ENCODE measurements at regions not wholly inside any gene's neighbourhood (a gene's known extent, or its start where the extent isn't known, plus 50 kb on each side); places are given as distances from the start of the nearest gene placed in this dataset.

- Histone ChIP-seq H3K36me3 (no peaks in the 10 kb centered on the region), H3K4me3 (no peak overlapping the region), H3K27ac (no peak overlapping the region), H3K4me1 (replicated peaks) (no peaks in the 10 kb centered on the region), H3K9me3 (no peaks in the 10 kb centered on the region), H3K27me3 (replicated peaks; ENCODE audit: insufficient read depth) (no peaks in the 10 kb centered on the region)
- 87% methylated on average over 1 of the region's 1 CpG for WGBS
- DNase-seq (ENCODE audit: low spot score), result no peak
- TF ChIP-seq POLR2A (IDR thresholded peaks at IDR 0.05) (no peak), CTCF (IDR thresholded peaks at IDR 0.05) (no peak), POLR2AphosphoS5 (IDR thresholded peaks at IDR 0.05) (no peak)
- intact Hi-C loops (cut with DNase I), result no loop called here
These were observed 250.7 kb downstream of the TBC1D4 start for GRCh38 chr13:75231235-75231634.

- TF ChIP-seq POLR2AphosphoS5 (IDR thresholded peaks at IDR 0.05) (no peak), POLR2A (IDR thresholded peaks at IDR 0.05) (no peak), CTCF (IDR thresholded peaks at IDR 0.05) (no peak)
These were observed 255.1 kb downstream of the TBC1D4 start for GRCh38 chr13:75226733-75227435.

GRCh38 chr13:75226092-75226491 lies 255.9 kb downstream of the TBC1D4 start:
- H3K27me3 ChIP-seq (replicated peaks; ENCODE audit: insufficient read depth), result no peaks in the 10 kb centered on the region
- no peak overlapping the region for H3K27ac ChIP-seq
- WGBS, result 90% methylated on average over 9 of the region's 9 CpGs
- H3K4me3 ChIP-seq, result no peak overlapping the region
- DNase-seq (ENCODE audit: low spot score), result no peak
- H3K36me3 ChIP-seq, result no peaks in the 10 kb centered on the region
- intact Hi-C loops (cut with DNase I), result loop anchor here (10.0 kb wide), 1 partner anchor 1471 kb away; no protein-coding TSS in a partner anchor
- H3K9me3 ChIP-seq, result no peaks in the 10 kb centered on the region
- H3K4me1 ChIP-seq (replicated peaks), result no peaks in the 10 kb centered on the region
- TF ChIP-seq POLR2A (IDR thresholded peaks at IDR 0.05) (no peak), POLR2AphosphoS5 (IDR thresholded peaks at IDR 0.05) (no peak), CTCF (IDR thresholded peaks at IDR 0.05) (no peak)

More at GRCh38 chr13:75226733-75227435, 255.1 kb downstream of the TBC1D4 start:
- no peaks in the 10 kb centered on the region for H3K9me3 ChIP-seq
- no peak overlapping the region for H3K4me3 ChIP-seq
- H3K4me1 ChIP-seq (replicated peaks), result no peaks in the 10 kb centered on the region
- DNase-seq (ENCODE audit: low spot score), result no peak
- no peaks in the 10 kb centered on the region for H3K36me3 ChIP-seq
- intact Hi-C loops (cut with DNase I), result loop anchor here (10.0 kb wide), 1 partner anchor 1472 kb away; no protein-coding TSS in a partner anchor
- no peaks in the 10 kb centered on the region for H3K27me3 ChIP-seq (replicated peaks; ENCODE audit: insufficient read depth)
- WGBS, result 22% methylated on average over 3 of the region's 3 CpGs
- H3K27ac ChIP-seq, result no peak overlapping the region

- Histone ChIP-seq H3K36me3 (no peaks in the 10 kb centered on the region), H3K4me1 (replicated peaks) (no peaks in the 10 kb centered on the region), H3K4me3 (no peak overlapping the region), H3K9me3 (no peaks in the 10 kb centered on the region), H3K27me3 (replicated peaks; ENCODE audit: insufficient read depth) (no peaks in the 10 kb centered on the region), H3K27ac (no peak overlapping the region)
- intact Hi-C loops (cut with DNase I), result loop anchor here (10.0 kb wide), 1 partner anchor 1471 kb away; no protein-coding TSS in a partner anchor
- TF ChIP-seq POLR2A (IDR thresholded peaks at IDR 0.05) (no peak), POLR2AphosphoS5 (IDR thresholded peaks at IDR 0.05) (no peak), CTCF (IDR thresholded peaks at IDR 0.05) (no peak)
- no peak for DNase-seq (ENCODE audit: low spot score)
- WGBS, result 100% methylated on average over 1 of the region's 1 CpG
These were observed 256.5 kb downstream of the TBC1D4 start for GRCh38 chr13:75225288-75226032.
